Vagina (tissue), 2 donors: ENCODE measurements at regions not wholly inside any gene's neighbourhood (a gene's known extent, or its start where the extent isn't known, plus 50 kb on each side); places are given as distances from the start of the nearest gene placed in this dataset.

Source experiments
- CTCF ChIP-seq, 3 experiments: fragments of 450-650 bp in 2 of 3; fragments of 200-600 bp in 1 of 3; sonication (generic) in 1 of 3; IDR thresholded peaks; one replicate each; pipeline ENCODE4 v1.5.1; 2017 to 2019; ENCODE audit warnings: antibody characterized with exemption in 3 of 3, mild to moderate bottlenecking in 2 of 3, moderate library complexity in 2 of 3
- POLR2A ChIP-seq, 2 donors: fragments of 450-650 bp; IDR thresholded peaks; one replicate each; pipeline ENCODE4 v1.6.1; 2017; ENCODE audit warnings: antibody characterized with exemption in 2 of 2, mild to moderate bottlenecking in 2 of 2, moderate library complexity in 2 of 2
- POLR2AphosphoS5 ChIP-seq, 2 donors: sonication (generic); formaldehyde crosslinking; IDR thresholded peaks; one replicate each; pipeline ENCODE4 v1.9.0; 2017; ENCODE audit warnings: antibody characterized with exemption in 2 of 2, mild to moderate bottlenecking in 2 of 2, low read depth in 1 of 2; ENCODE audit not compliant: insufficient read depth in 1 of 2

GRCh38 chr2:75960472-75961009 is 249.8 kb upstream of the GCFC2 start:
- TF ChIP-seq CTCF (IDR thresholded peaks at IDR 0.05): no peak
- no peak for TF ChIP-seq POLR2A (IDR thresholded peaks at IDR 0.05)
- TF ChIP-seq POLR2AphosphoS5 (IDR thresholded peaks at IDR 0.05; ENCODE audit: insufficient read depth in 1 of 2, low read depth in 1 of 2): no peak
